WERI-Rb-1 (cell line): ENCODE measurements at regions not wholly inside any gene's neighbourhood (a gene's known extent, or its start where the extent isn't known, plus 50 kb on each side); places are given as distances from the start of the nearest gene placed in this dataset.

Source experiments
- DNase-seq: peaks from one replicate; pipeline ENCODE4 v3.0.0-alpha.2; 2020
- H3K27ac ChIP-seq: fragments of 250-450 bp; sonication (Bioruptor Pico); 2 replicates; pipeline ENCODE4 v1.5.1; 2020; ENCODE audit warnings: mild to moderate bottlenecking, moderate library complexity
- H3K27me3 ChIP-seq: fragments of 250-450 bp; sonication (Bioruptor Pico); 2 replicates; pipeline ENCODE4 v1.5.1; 2021; ENCODE audit warnings: mild to moderate bottlenecking, low read depth, moderate library complexity; ENCODE audit not compliant: insufficient read depth, severe bottlenecking
- H3K36me3 ChIP-seq: fragments of 250-450 bp; sonication (Bioruptor Pico); 2 replicates; pipeline ENCODE4 v1.5.1; 2020; ENCODE audit warnings: mild to moderate bottlenecking, moderate library complexity
- H3K4me3 ChIP-seq: 2 replicates; pipeline ENCODE4 v1.5.1; 2011; ENCODE audit warnings: low read depth, mild to moderate bottlenecking, control low read depth, low read length
- H3K9me3 ChIP-seq: fragments of 250-450 bp; sonication (Bioruptor Pico); 2 replicates; pipeline ENCODE4 v1.5.1; 2021; ENCODE audit warnings: mild to moderate bottlenecking, moderate library complexity; ENCODE audit not compliant: severe bottlenecking
- CTCF ChIP-seq: IDR thresholded peaks from 2 replicates; pipeline ENCODE4 v1.5.1; 2011; ENCODE audit warnings: low read depth, mild to moderate bottlenecking, control low read depth, inconsistent platforms, low read length

GRCh38 chr14:87045246-87045645 lies 947.7 kb downstream of the GALC start:
- Histone ChIP-seq H3K4me3 (no peak overlapping the region), H3K9me3 (no peaks in the 10 kb centered on the region), H3K27ac (no peak overlapping the region), H3K36me3 (no peaks in the 10 kb centered on the region), H3K27me3 (no peaks in the 10 kb centered on the region)
- no peak for TF ChIP-seq CTCF
- no peak for DNase-seq

GRCh38 chr14:87044807-87045206 lies 948.2 kb downstream of the GALC start:
- Histone ChIP-seq H3K36me3 (no peaks in the 10 kb centered on the region), H3K9me3 (no peaks in the 10 kb centered on the region), H3K27ac (no peak overlapping the region), H3K27me3 (no peaks in the 10 kb centered on the region), H3K4me3 (no peak overlapping the region)
- no peak for DNase-seq
- TF ChIP-seq CTCF: no peak

GRCh38 chr14:87043667-87044200 lies 949.2 kb downstream of the GALC start:
- H3K9me3 ChIP-seq: no peaks in the 10 kb centered on the region
- no peaks in the 10 kb centered on the region for H3K27me3 ChIP-seq
- DNase-seq: no peak
- no peak overlapping the region for H3K27ac ChIP-seq
- no peak for TF ChIP-seq CTCF
- no peak overlapping the region for H3K4me3 ChIP-seq
- H3K36me3 ChIP-seq: no peaks in the 10 kb centered on the region

GRCh38 chr14:87042354-87042753 lies 950.6 kb downstream of the GALC start:
- no peak for TF ChIP-seq CTCF
- H3K4me3 ChIP-seq: no peak overlapping the region
- H3K9me3 ChIP-seq: no peaks in the 10 kb centered on the region
- H3K27me3 ChIP-seq: no peaks in the 10 kb centered on the region
- no peaks in the 10 kb centered on the region for H3K36me3 ChIP-seq
- H3K27ac ChIP-seq: no peak overlapping the region
- DNase-seq: no peak

GRCh38 chr14:87041290-87042020 lies 951.5 kb downstream of the GALC start:
- Histone ChIP-seq H3K9me3 (no peaks in the 10 kb centered on the region), H3K36me3 (no peaks in the 10 kb centered on the region), H3K27ac (no peak overlapping the region), H3K27me3 (no peaks in the 10 kb centered on the region), H3K4me3 (no peak overlapping the region)
- DNase-seq: no peak
- TF ChIP-seq CTCF: no peak

- H3K27me3 ChIP-seq: no peaks in the 10 kb centered on the region
- no peak for TF ChIP-seq CTCF
- DNase-seq: no peak
- no peaks in the 10 kb centered on the region for H3K36me3 ChIP-seq
- no peak overlapping the region for H3K4me3 ChIP-seq
- H3K27ac ChIP-seq: no peak overlapping the region
- H3K9me3 ChIP-seq: no peaks in the 10 kb centered on the region
These were observed 958.3 kb downstream of the GALC start for GRCh38 chr14:87034680-87035079.
